Upper lobe of right lung (tissue), 1 donor: ENCODE measurements at regions not wholly inside any gene's neighbourhood (a gene's known extent, or its start where the extent isn't known, plus 50 kb on each side); places are given as distances from the start of the nearest gene placed in this dataset.

ENCODE experiments used
- ATAC-seq: fragments of 200-7000 bp; cut with Tn5 transposase; one replicate; pipeline ENCODE4 v1.9.1; 2020; ENCODE audit warnings: mild to moderate bottlenecking, moderate library complexity
- DNase-seq: peaks from one replicate; pipeline ENCODE4 v3.0.0-alpha.2; 2020
- H3K27ac ChIP-seq: fragments of 200-600 bp; one replicate; pipeline ENCODE4 v1.8.0; 2022
- H3K27me3 ChIP-seq: fragments of 200-600 bp; one replicate; pipeline ENCODE4 v1.8.0; 2022; ENCODE audit warnings: mild to moderate bottlenecking
- H3K36me3 ChIP-seq: fragments of 200-600 bp; one replicate; pipeline ENCODE4 v1.8.0; 2022
- H3K4me1 ChIP-seq: fragments of 200-600 bp; one replicate; pipeline ENCODE4 v1.8.0; 2022
- H3K4me3 ChIP-seq: fragments of 200-600 bp; one replicate; pipeline ENCODE4 v1.8.0; 2022; ENCODE audit warnings: mild to moderate bottlenecking
- H3K9me3 ChIP-seq: fragments of 200-600 bp; one replicate; pipeline ENCODE4 v1.8.0; 2022
- CTCF ChIP-seq: fragments of 200-600 bp; IDR thresholded peaks from one replicate; pipeline ENCODE4 v1.8.0; 2022; ENCODE audit warnings: antibody characterized with exemption
- intact Hi-C: fragments of 100-400 bp; cut with DNase I; formaldehyde crosslinking; loops from one replicate; pipeline ENCODE4 v1.11.0; 2022
- donor health status: DM: no; HTN: yes; CAD: no; lungs with severe emphysema.

GRCh38 chr3:59658274-59658673 lies 608.4 kb upstream of the CFAP20DC start:
- TF ChIP-seq CTCF, result no peak
- intact Hi-C loops, result no loop called here
- no peak for ATAC-seq

GRCh38 chr3:59655418-59656015 lies 605.7 kb upstream of the CFAP20DC start:
- DNase-seq (no peak), ATAC-seq (no peak)
- H3K4me3 ChIP-seq, result no peak overlapping the region
- intact Hi-C loops, result no loop called here
- no peaks in the 10 kb centered on the region for H3K36me3 ChIP-seq
- no peak for TF ChIP-seq CTCF
- peaks cover 19% of the 10 kb centered on the region for H3K4me1 ChIP-seq
- H3K27me3 ChIP-seq, result no peaks in the 10 kb centered on the region
- H3K9me3 ChIP-seq, result no peaks in the 10 kb centered on the region
- no peak overlapping the region for H3K27ac ChIP-seq

More at GRCh38 chr3:59658274-59658673, 608.4 kb upstream of the CFAP20DC start:
- H3K36me3 ChIP-seq, result no peaks in the 10 kb centered on the region
- DNase-seq, result no peak
- H3K27me3 ChIP-seq, result no peaks in the 10 kb centered on the region
- no peak overlapping the region for H3K27ac ChIP-seq
- H3K4me1 ChIP-seq, result peaks cover 20% of the 10 kb centered on the region
- no peak overlapping the region for H3K4me3 ChIP-seq
- H3K9me3 ChIP-seq, result no peaks in the 10 kb centered on the region

- intact Hi-C loops, result no loop called here
- Histone ChIP-seq H3K27ac (peak overlapping the region; percentile 61), H3K9me3 (peaks cover 5% of the 10 kb centered on the region), H3K4me3 (peak overlapping the region; percentile 3), H3K4me1 (peaks cover 14% of the 10 kb centered on the region), H3K27me3 (no peaks in the 10 kb centered on the region), H3K36me3 (no peaks in the 10 kb centered on the region)
- DNase-seq, result no peak
- no peak for ATAC-seq
- no peak for TF ChIP-seq CTCF
These were observed 604.9 kb upstream of the CFAP20DC start for GRCh38 chr3:59654480-59655417.

- H3K4me1 ChIP-seq, result peaks cover 9% of the 10 kb centered on the region
- intact Hi-C loops, result no loop called here
- no peak for TF ChIP-seq CTCF
- H3K4me3 ChIP-seq, result peak overlapping the region; percentile 3
- peak; percentile 74 for DNase-seq
- peak; percentile 92 for ATAC-seq
- peak overlapping the region; percentile 61 for H3K27ac ChIP-seq
- H3K36me3 ChIP-seq, result no peaks in the 10 kb centered on the region
- H3K27me3 ChIP-seq, result no peaks in the 10 kb centered on the region
- peaks cover 5% of the 10 kb centered on the region for H3K9me3 ChIP-seq
These were observed 604.3 kb upstream of the CFAP20DC start for GRCh38 chr3:59654123-59654479.

GRCh38 chr3:59653405-59654122 lies 603.7 kb upstream of the CFAP20DC start:
- peaks cover 5% of the 10 kb centered on the region for H3K9me3 ChIP-seq
- H3K4me1 ChIP-seq, result peaks cover 9% of the 10 kb centered on the region
- intact Hi-C loops, result no loop called here
- no peaks in the 10 kb centered on the region for H3K36me3 ChIP-seq
- H3K4me3 ChIP-seq, result no peak overlapping the region
- ATAC-seq (no peak), DNase-seq (no peak)
- no peak for TF ChIP-seq CTCF
- peak overlapping the region; percentile 61 for H3K27ac ChIP-seq
- no peaks in the 10 kb centered on the region for H3K27me3 ChIP-seq
